Inflammatory macrophage treated with lipopolysaccharide for 1 hour (primary cell): ENCODE measurements at regions not wholly inside any gene's neighbourhood (a gene's known extent, or its start where the extent isn't known, plus 50 kb on each side); places are given as distances from the start of the nearest gene placed in this dataset.
"Not testable (repeated sequence)": the region's sequence is repeated elsewhere in the genome, so short reads cannot be mapped to it uniquely, and the experiment has no call there.

Source experiments
- DNase-seq, 2 donors: peaks; one replicate each; pipeline ENCODE4 v3.0.0-alpha.2; 2020 to 2022

GRCh38 chr10:80697926-80698325, 160.2 kb downstream of the SH2D4B start:
- no peak for DNase-seq

- DNase-seq, result peak; percentile 43 to 83
Measured at GRCh38 chr10:80699602-80700039, 161.9 kb downstream of the SH2D4B start.

GRCh38 chr10:80700252-80700651, 162.6 kb downstream of the SH2D4B start:
- no peak for DNase-seq

- DNase-seq, result no peak
Measured at GRCh38 chr10:80700760-80701444, 163.2 kb downstream of the SH2D4B start.

GRCh38 chr10:80701706-80702105, 164.0 kb downstream of the SH2D4B start:
- no peak for DNase-seq

GRCh38 chr10:80702143-80702542, 164.4 kb downstream of the SH2D4B start:
- DNase-seq, result no peak

GRCh38 chr10:80705899-80706298, 168.2 kb downstream of the SH2D4B start:
- no peak for DNase-seq

- no peak for DNase-seq
Measured at GRCh38 chr10:80708185-80708584, 170.5 kb downstream of the SH2D4B start.

- DNase-seq, result no peak
Measured at GRCh38 chr10:80708808-80709207, 171.1 kb downstream of the SH2D4B start.

GRCh38 chr10:80709866-80710265, 172.2 kb downstream of the SH2D4B start:
- no peak for DNase-seq

GRCh38 chr10:80713398-80713928, 175.8 kb downstream of the SH2D4B start:
- no peak for DNase-seq

GRCh38 chr10:80714566-80714965, 176.9 kb downstream of the SH2D4B start:
- DNase-seq, result no peak

- DNase-seq, result no peak
Measured at GRCh38 chr10:80718024-80718423, 180.3 kb downstream of the SH2D4B start.

- DNase-seq, result no peak
Measured at GRCh38 chr10:80719935-80720334, 182.2 kb downstream of the SH2D4B start.

GRCh38 chr10:80720549-80720948, 182.8 kb downstream of the SH2D4B start:
- DNase-seq, result no peak

GRCh38 chr10:80728354-80728753, 190.7 kb downstream of the SH2D4B start:
- DNase-seq, result not testable (repeated sequence)

- no peak for DNase-seq
Measured at GRCh38 chr10:80729896-80730295, 192.2 kb downstream of the SH2D4B start.

- DNase-seq, result no peak
Measured at GRCh38 chr10:80730522-80730921, 192.8 kb downstream of the SH2D4B start.

GRCh38 chr10:80734589-80734988, 196.9 kb downstream of the SH2D4B start:
- no peak for DNase-seq

- DNase-seq, result no peak
Measured at GRCh38 chr10:80737209-80737608, 199.5 kb downstream of the SH2D4B start.

- DNase-seq, result no peak
Measured at GRCh38 chr10:80739328-80739727, 201.6 kb downstream of the SH2D4B start.

GRCh38 chr10:80739963-80740715, 202.4 kb downstream of the SH2D4B start:
- DNase-seq, result no peak

GRCh38 chr10:80741278-80741677, 203.6 kb downstream of the SH2D4B start:
- DNase-seq, result no peak

- no peak for DNase-seq
Measured at GRCh38 chr10:80750268-80750667, 212.6 kb downstream of the SH2D4B start.
